ENCODE measurements at regions not wholly inside any gene's neighbourhood (a gene's known extent, or its start where the extent isn't known, plus 50 kb on each side); places are given as distances from the start of the nearest gene placed in this dataset.

- no peak for DNase-seq
Measured at GRCh38 chr14:53515276-53515675, 362.2 kb upstream of the DDHD1 start.

GRCh38 chr14:53514197-53514596 is 361.1 kb upstream of the DDHD1 start:
- no peak for DNase-seq

- DNase-seq = no peak
Measured at GRCh38 chr14:53510281-53510912, 357.3 kb upstream of the DDHD1 start.

GRCh38 chr14:53509276-53510244 is 356.4 kb upstream of the DDHD1 start:
- DNase-seq = peak; percentile 23

- no peak for DNase-seq
Measured at GRCh38 chr14:53501361-53502211, 348.5 kb upstream of the DDHD1 start.

- no peak for DNase-seq
Measured at GRCh38 chr14:53500191-53500590, 347.1 kb upstream of the DDHD1 start.

- no peak for DNase-seq
Measured at GRCh38 chr14:53496668-53497067, 343.5 kb upstream of the DDHD1 start.

- no peak for DNase-seq
Measured at GRCh38 chr14:53495846-53496343, 342.8 kb upstream of the DDHD1 start.

GRCh38 chr14:53494587-53494986 is 341.5 kb upstream of the DDHD1 start:
- DNase-seq = no peak

- no peak for DNase-seq
Measured at GRCh38 chr14:53493860-53494259, 340.7 kb upstream of the DDHD1 start.

GRCh38 chr14:53493320-53493719 is 340.2 kb upstream of the DDHD1 start:
- DNase-seq = no peak

GRCh38 chr14:53491884-53492277 is 338.8 kb upstream of the DDHD1 start:
- no peak for DNase-seq

- no peak for DNase-seq
Measured at GRCh38 chr14:53491256-53491883, 338.2 kb upstream of the DDHD1 start.

GRCh38 chr14:53478174-53478573 is 325.1 kb upstream of the DDHD1 start:
- no peak for DNase-seq

- DNase-seq = no peak
Measured at GRCh38 chr14:53473480-53473879, 320.4 kb upstream of the DDHD1 start.

GRCh38 chr14:53472306-53472705 is 319.2 kb upstream of the DDHD1 start:
- DNase-seq = no peak

GRCh38 chr14:53470351-53471043 is 317.4 kb upstream of the DDHD1 start:
- DNase-seq = no peak

GRCh38 chr14:53468876-53469275 is 315.8 kb upstream of the DDHD1 start:
- DNase-seq = no peak

GRCh38 chr14:53464376-53464775 is 311.3 kb upstream of the DDHD1 start:
- DNase-seq = no peak

- no peak for DNase-seq
Measured at GRCh38 chr14:53462931-53463778, 310.0 kb upstream of the DDHD1 start.

Measured in right kidney (tissue), 1 donor.